HEK293 (cell line): ENCODE measurements at regions not wholly inside any gene's neighbourhood (a gene's known extent, or its start where the extent isn't known, plus 50 kb on each side); places are given as distances from the start of the nearest gene placed in this dataset.

ENCODE experiments used
- CTCF ChIA-PET: fragments of 350-600 bp; formaldehyde crosslinking; extraction: SDS; loops from one replicate; lab custom pipeline; 2021; ENCODE audit warnings: antibody characterized with exemption; lab: Yijun Ruan, JAX
- POLR2A ChIA-PET: fragments of 300-600 bp; formaldehyde crosslinking; extraction: SDS; loops from one replicate; lab custom pipeline; 2020; ENCODE audit warnings: antibody characterized with exemption, inconsistent platforms; lab: Yijun Ruan, JAX
- H3K27ac ChIP-seq: fragments of 200-500 bp; sonication (Bioruptor generic); 2 replicates; pipeline ENCODE4 v1.5.1; 2014; ENCODE audit warnings: low read depth, low read length, control low read depth, inconsistent platforms; ENCODE audit errors: extremely low read depth
- H3K36me3 ChIP-seq, 2 experiments: fragments of 200-500 bp in 1 of 2; sonication (Bioruptor generic) in 1 of 2; 1 replicate in 1 of 2; 2 replicates in 1 of 2; pipeline ENCODE4 v1.5.1; 2014 to 2017; ENCODE audit warnings: inconsistent platforms in 2 of 2, low read length in 2 of 2; ENCODE audit not compliant: control insufficient read depth in 2 of 2, insufficient read depth in 1 of 2
- H3K4me1 ChIP-seq: fragments of 200-500 bp; sonication (Bioruptor generic); 2 replicates; pipeline ENCODE4 v1.5.1; 2014; ENCODE audit warnings: mild to moderate bottlenecking, low read length, inconsistent platforms; ENCODE audit not compliant: control insufficient read depth, insufficient read depth
- H3K4me3 ChIP-seq: 2 replicates; pipeline ENCODE4 v1.5.1; 2011; ENCODE audit warnings: low read depth, mild to moderate bottlenecking, control low read depth, low read length, moderate library complexity
- H3K9me3 ChIP-seq: fragments of 200-500 bp; sonication (Bioruptor generic); 2 replicates; pipeline ENCODE4 v1.5.1; 2014; ENCODE audit warnings: low read depth, low read length, inconsistent platforms; ENCODE audit not compliant: control insufficient read depth, insufficient read depth
- FEZF1 ChIP-seq: fragments of 450-650 bp; formaldehyde crosslinking; IDR thresholded peaks from 2 replicates; pipeline ENCODE4 v1.5.1; 2016; ENCODE audit warnings: missing biosample characterization, missing genetic modification characterization
- GLI4 ChIP-seq: fragments of 450-650 bp; formaldehyde crosslinking; IDR thresholded peaks from 2 replicates; pipeline ENCODE4 v1.5.1; 2016; ENCODE audit warnings: missing biosample characterization, missing genetic modification characterization
- IKZF3 ChIP-seq: fragments of 450-650 bp; IDR thresholded peaks from 2 replicates; pipeline ENCODE4 v1.5.0; 2018; ENCODE audit warnings: missing biosample characterization, mild to moderate bottlenecking, missing genetic modification characterization, moderate library complexity
- KLF10 ChIP-seq: fragments of 450-650 bp; IDR thresholded peaks from 2 replicates; pipeline ENCODE4 v1.5.1; 2018; ENCODE audit warnings: missing biosample characterization, mild to moderate bottlenecking, missing genetic modification characterization
- KLF7 ChIP-seq: fragments of 450-650 bp; formaldehyde crosslinking; IDR thresholded peaks from 2 replicates; pipeline ENCODE4 v1.5.1; 2016; ENCODE audit warnings: missing biosample characterization, missing genetic modification characterization, borderline replicate concordance
- KLF8 ChIP-seq: fragments of 450-650 bp; formaldehyde crosslinking; IDR thresholded peaks from 2 replicates; pipeline ENCODE4 v1.5.1; 2016; ENCODE audit warnings: missing biosample characterization, missing genetic modification characterization
- PRDM1 ChIP-seq: fragments of 450-650 bp; formaldehyde crosslinking; IDR thresholded peaks from 2 replicates; pipeline ENCODE4; 2016; ENCODE audit warnings: missing biosample characterization, missing genetic modification characterization
- SALL2 ChIP-seq: fragments of 450-650 bp; formaldehyde crosslinking; IDR thresholded peaks from 2 replicates; pipeline ENCODE4 v1.5.0; 2017; ENCODE audit warnings: missing biosample characterization, mild to moderate bottlenecking, missing genetic modification characterization, borderline replicate concordance
- SP2 ChIP-seq: fragments of 450-650 bp; formaldehyde crosslinking; IDR thresholded peaks from 2 replicates; pipeline ENCODE4 v1.5.1; 2016; ENCODE audit warnings: missing biosample characterization, missing genetic modification characterization
- SP3 ChIP-seq: fragments of 450-650 bp; formaldehyde crosslinking; IDR thresholded peaks from 2 replicates; pipeline ENCODE4 v1.5.1; 2016; ENCODE audit warnings: missing biosample characterization, missing genetic modification characterization
- ZNF280D ChIP-seq: fragments of 450-650 bp; formaldehyde crosslinking; IDR thresholded peaks from 2 replicates; pipeline ENCODE4 v1.5.1; 2016; ENCODE audit warnings: missing biosample characterization, missing genetic modification characterization
- ZNF302 ChIP-seq: fragments of 450-650 bp; formaldehyde crosslinking; IDR thresholded peaks from 2 replicates; pipeline ENCODE4 v1.5.1; 2016; ENCODE audit warnings: missing biosample characterization, missing genetic modification characterization, low read depth
- ZNF354C ChIP-seq: fragments of 450-650 bp; formaldehyde crosslinking; IDR thresholded peaks from 2 replicates; pipeline ENCODE4 v1.5.1; 2016; ENCODE audit warnings: missing biosample characterization, missing genetic modification characterization, low read depth, borderline replicate concordance
- ZNF585B ChIP-seq: fragments of 450-650 bp; formaldehyde crosslinking; IDR thresholded peaks from 2 replicates; pipeline ENCODE4 v1.5.1; 2016; ENCODE audit warnings: missing biosample characterization, missing genetic modification characterization
- ZNF692 ChIP-seq: fragments of 450-650 bp; formaldehyde crosslinking; IDR thresholded peaks from 2 replicates; pipeline ENCODE4 v1.5.1; 2016; ENCODE audit warnings: missing biosample characterization, missing genetic modification characterization
- ZNF768 ChIP-seq: fragments of 450-650 bp; formaldehyde crosslinking; IDR thresholded peaks from 2 replicates; pipeline ENCODE4 v1.5.1; 2018; ENCODE audit warnings: missing biosample characterization, mild to moderate bottlenecking, missing genetic modification characterization
- TF ChIP-seq, protein P1 (sequence below): fragments of 450-650 bp; formaldehyde crosslinking; IDR thresholded peaks from 2 replicates; pipeline ENCODE4 v1.5.1; 2017; ENCODE audit warnings: missing biosample characterization, missing genetic modification characterization
- TF ChIP-seq, protein P2 (sequence below): fragments of 450-650 bp; formaldehyde crosslinking; IDR thresholded peaks from 2 replicates; pipeline ENCODE4 v1.5.1; 2016; ENCODE audit warnings: missing biosample characterization, missing genetic modification characterization
- TF ChIP-seq, protein P3 (sequence below): fragments of 450-650 bp; formaldehyde crosslinking; IDR thresholded peaks from 2 replicates; pipeline ENCODE4 v1.5.1; 2016; ENCODE audit warnings: missing biosample characterization, missing genetic modification characterization, borderline replicate concordance
- TF ChIP-seq, protein P4 (sequence below): fragments of 450-650 bp; formaldehyde crosslinking; IDR thresholded peaks from 2 replicates; pipeline ENCODE4 v1.5.1; 2016; ENCODE audit warnings: missing biosample characterization, missing genetic modification characterization

- Histone ChIP-seq H3K4me3 (no peak overlapping the region), H3K36me3 (no peaks in the 10 kb centered on the region), H3K27ac (no peak overlapping the region), H3K9me3 (no peaks in the 10 kb centered on the region), H3K4me1 (no peaks in the 10 kb centered on the region)
- ChIA-PET CTCF (no interaction called here), POLR2A (no interaction called here)
- TF ChIP-seq GLI4 (tag by site-specific recombination): no peak
- no peak for TF ChIP-seq PRDM1 (tag by site-specific recombination)
- TF ChIP-seq, protein P1, sequence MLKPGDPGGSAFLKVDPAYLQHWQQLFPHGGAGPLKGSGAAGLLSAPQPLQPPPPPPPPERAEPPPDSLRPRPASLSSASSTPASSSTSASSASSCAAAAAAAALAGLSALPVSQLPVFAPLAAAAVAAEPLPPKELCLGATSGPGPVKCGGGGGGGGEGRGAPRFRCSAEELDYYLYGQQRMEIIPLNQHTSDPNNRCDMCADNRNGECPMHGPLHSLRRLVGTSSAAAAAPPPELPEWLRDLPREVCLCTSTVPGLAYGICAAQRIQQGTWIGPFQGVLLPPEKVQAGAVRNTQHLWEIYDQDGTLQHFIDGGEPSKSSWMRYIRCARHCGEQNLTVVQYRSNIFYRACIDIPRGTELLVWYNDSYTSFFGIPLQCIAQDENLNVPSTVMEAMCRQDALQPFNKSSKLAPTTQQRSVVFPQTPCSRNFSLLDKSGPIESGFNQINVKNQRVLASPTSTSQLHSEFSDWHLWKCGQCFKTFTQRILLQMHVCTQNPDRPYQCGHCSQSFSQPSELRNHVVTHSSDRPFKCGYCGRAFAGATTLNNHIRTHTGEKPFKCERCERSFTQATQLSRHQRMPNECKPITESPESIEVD (tag by site-specific recombination): no peak
- TF ChIP-seq KLF7 (tag by site-specific recombination): no peak
- TF ChIP-seq ZNF302 (tag by site-specific recombination): no peak
- TF ChIP-seq, protein P2, sequence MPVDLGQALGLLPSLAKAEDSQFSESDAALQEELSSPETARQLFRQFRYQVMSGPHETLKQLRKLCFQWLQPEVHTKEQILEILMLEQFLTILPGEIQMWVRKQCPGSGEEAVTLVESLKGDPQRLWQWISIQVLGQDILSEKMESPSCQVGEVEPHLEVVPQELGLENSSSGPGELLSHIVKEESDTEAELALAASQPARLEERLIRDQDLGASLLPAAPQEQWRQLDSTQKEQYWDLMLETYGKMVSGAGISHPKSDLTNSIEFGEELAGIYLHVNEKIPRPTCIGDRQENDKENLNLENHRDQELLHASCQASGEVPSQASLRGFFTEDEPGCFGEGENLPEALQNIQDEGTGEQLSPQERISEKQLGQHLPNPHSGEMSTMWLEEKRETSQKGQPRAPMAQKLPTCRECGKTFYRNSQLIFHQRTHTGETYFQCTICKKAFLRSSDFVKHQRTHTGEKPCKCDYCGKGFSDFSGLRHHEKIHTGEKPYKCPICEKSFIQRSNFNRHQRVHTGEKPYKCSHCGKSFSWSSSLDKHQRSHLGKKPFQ (tag by site-specific recombination): no peak
- TF ChIP-seq, protein P3, sequence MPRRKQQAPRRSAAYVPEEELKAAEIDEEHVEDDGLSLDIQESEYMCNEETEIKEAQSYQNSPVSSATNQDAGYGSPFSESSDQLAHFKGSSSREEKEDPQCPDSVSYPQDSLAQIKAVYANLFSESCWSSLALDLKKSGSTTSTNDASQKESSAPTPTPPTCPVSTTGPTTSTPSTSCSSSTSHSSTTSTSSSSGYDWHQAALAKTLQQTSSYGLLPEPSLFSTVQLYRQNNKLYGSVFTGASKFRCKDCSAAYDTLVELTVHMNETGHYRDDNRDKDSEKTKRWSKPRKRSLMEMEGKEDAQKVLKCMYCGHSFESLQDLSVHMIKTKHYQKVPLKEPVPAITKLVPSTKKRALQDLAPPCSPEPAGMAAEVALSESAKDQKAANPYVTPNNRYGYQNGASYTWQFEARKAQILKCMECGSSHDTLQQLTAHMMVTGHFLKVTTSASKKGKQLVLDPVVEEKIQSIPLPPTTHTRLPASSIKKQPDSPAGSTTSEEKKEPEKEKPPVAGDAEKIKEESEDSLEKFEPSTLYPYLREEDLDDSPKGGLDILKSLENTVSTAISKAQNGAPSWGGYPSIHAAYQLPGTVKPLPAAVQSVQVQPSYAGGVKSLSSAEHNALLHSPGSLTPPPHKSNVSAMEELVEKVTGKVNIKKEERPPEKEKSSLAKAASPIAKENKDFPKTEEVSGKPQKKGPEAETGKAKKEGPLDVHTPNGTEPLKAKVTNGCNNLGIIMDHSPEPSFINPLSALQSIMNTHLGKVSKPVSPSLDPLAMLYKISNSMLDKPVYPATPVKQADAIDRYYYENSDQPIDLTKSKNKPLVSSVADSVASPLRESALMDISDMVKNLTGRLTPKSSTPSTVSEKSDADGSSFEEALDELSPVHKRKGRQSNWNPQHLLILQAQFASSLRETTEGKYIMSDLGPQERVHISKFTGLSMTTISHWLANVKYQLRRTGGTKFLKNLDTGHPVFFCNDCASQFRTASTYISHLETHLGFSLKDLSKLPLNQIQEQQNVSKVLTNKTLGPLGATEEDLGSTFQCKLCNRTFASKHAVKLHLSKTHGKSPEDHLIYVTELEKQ (tag by site-specific recombination): no peak
- TF ChIP-seq FEZF1 (tag by site-specific recombination): no peak
- TF ChIP-seq SP2 (tag by site-specific recombination): no peak
- TF ChIP-seq ZNF585B (tag by site-specific recombination): no peak
These were observed 765.3 kb downstream of the MTRR start for GRCh38 chr5:8634219-8634618.

DNA sequence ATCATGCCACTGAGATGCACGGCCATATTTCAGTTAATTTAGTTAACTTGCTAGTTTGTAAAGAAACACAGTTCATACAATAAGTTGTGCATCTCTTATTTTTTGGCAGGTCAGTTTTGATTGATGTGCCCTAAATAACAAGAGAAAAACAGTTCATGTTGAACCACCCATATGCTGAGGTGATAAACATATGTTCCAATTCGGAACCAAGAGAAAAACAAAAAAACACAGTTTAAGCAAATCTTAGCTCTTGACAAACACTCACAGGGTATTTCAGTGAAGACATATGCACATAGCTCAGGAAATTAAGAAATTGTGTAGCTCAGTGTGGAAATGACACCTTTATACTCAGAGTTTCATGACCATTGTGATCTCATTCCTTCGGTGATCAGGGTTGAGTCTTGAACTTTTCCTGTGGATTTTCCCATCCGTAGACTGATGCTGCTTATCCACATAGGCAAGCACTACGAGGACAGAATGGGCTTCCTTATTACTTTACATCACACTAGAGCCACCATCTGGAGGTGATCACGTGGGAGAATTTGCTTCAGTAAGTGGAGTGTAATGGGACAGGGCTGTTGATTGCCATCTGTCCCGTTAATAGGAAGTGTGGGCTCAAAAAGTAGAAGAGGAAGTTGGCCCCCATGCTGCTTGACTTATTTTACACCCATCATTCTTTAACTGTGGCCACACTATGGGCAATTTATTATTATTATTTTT, 773.0 kb downstream of the MTRR start:
- Histone ChIP-seq H3K9me3 (no peaks in the 10 kb centered on the region), H3K36me3 (no peaks in the 10 kb centered on the region), H3K4me1 (no peaks in the 10 kb centered on the region), H3K4me3 (no peak overlapping the region), H3K27ac (no peak overlapping the region)
- CTCF ChIA-PET: no interaction called here
- POLR2A ChIA-PET: no interaction called here
- TF ChIP-seq KLF10 (no peak), ZNF280D (tag by site-specific recombination) (no peak), IKZF3 (tag by site-specific recombination) (no peak), SP3 (tag by site-specific recombination) (no peak), KLF8 (tag by site-specific recombination) (no peak), ZNF768 (no peak), ZNF692 (tag by site-specific recombination) (no peak), ZNF354C (tag by site-specific recombination) (no peak), SALL2 (tag by site-specific recombination) (no peak)
- TF ChIP-seq, protein P4, sequence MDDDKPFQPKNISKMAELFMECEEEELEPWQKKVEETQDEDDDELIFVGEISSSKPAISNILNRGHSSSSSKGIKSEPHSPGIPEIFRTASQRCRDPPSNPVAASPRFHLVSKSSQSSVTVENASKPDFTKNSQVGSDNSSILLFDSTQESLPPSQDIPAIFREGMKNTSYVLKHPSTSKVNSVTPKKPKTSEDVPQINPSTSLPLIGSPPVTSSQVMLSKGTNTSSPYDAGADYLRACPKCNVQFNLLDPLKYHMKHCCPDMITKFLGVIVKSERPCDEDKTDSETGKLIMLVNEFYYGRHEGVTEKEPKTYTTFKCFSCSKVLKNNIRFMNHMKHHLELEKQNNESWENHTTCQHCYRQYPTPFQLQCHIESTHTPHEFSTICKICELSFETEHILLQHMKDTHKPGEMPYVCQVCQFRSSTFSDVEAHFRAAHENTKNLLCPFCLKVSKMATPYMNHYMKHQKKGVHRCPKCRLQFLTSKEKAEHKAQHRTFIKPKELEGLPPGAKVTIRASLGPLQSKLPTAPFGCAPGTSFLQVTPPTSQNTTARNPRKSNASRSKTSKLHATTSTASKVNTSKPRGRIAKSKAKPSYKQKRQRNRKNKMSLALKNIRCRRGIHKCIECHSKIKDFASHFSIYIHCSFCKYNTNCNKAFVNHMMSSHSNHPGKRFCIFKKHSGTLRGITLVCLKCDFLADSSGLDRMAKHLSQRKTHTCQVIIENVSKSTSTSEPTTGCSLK (tag by site-specific recombination): no peak
